ENCODE measurements at regions not wholly inside any gene's neighbourhood (a gene's known extent, or its start where the extent isn't known, plus 50 kb on each side); places are given as distances from the start of the nearest gene placed in this dataset.

- no peaks in the 10 kb centered on the region for H3K9me3 ChIP-seq (ENCODE audit: control insufficient read depth, low read length)
- WGBS, 2 experiments (ENCODE audit: insufficient coverage in 2 of 2): 88 to 91% methylated on average over 1 of the region's 3 CpGs
- H3K4me1 ChIP-seq (ENCODE audit: control insufficient read depth, insufficient read depth, low read length, poor library complexity, severe bottlenecking): no peaks in the 10 kb centered on the region
- no peak overlapping the region for H3K27ac ChIP-seq (ENCODE audit: low read depth, low read length, severe bottlenecking)
- no peaks in the 10 kb centered on the region for H3K36me3 ChIP-seq (ENCODE audit: control insufficient read depth, insufficient read depth, low read length)
- H3K4me3 ChIP-seq (ENCODE audit: extremely low read depth, insufficient read depth, low read length, poor library complexity, severe bottlenecking): no peak overlapping the region
These were observed 214.7 kb downstream of the KCNS3 start for GRCh38 chr2:18093196-18093595.

DNA sequence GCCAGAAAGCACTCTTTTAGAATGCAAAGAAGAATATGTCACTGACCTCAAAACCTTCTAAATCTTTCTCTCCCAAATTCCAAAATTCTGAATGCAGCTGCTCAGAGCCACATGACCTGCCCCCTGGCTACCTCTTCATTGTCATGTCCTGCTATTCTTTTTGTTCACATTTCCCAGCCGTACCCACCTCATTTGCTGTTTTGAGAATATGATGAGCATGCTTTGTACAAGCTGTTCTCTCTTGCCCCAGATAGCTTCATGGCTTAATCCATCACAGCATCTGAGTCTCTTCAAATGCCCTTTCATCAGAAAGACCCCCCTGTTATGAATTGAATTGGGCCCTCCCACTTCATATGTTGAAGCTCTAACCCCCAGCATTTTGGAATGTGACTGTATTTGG lies 214.3 kb downstream of the KCNS3 start:
- H3K27ac ChIP-seq (ENCODE audit: low read depth, low read length, severe bottlenecking): no peak overlapping the region
- no peaks in the 10 kb centered on the region for H3K9me3 ChIP-seq (ENCODE audit: control insufficient read depth, low read length)
- H3K4me1 ChIP-seq (ENCODE audit: control insufficient read depth, insufficient read depth, low read length, poor library complexity, severe bottlenecking): no peaks in the 10 kb centered on the region
- no CpG with 5 or more reads among the region's 1 CpG for WGBS, 2 experiments (ENCODE audit: insufficient coverage in 2 of 2)
- H3K36me3 ChIP-seq (ENCODE audit: control insufficient read depth, insufficient read depth, low read length): no peaks in the 10 kb centered on the region
- H3K4me3 ChIP-seq (ENCODE audit: extremely low read depth, insufficient read depth, low read length, poor library complexity, severe bottlenecking): no peak overlapping the region

DNA sequence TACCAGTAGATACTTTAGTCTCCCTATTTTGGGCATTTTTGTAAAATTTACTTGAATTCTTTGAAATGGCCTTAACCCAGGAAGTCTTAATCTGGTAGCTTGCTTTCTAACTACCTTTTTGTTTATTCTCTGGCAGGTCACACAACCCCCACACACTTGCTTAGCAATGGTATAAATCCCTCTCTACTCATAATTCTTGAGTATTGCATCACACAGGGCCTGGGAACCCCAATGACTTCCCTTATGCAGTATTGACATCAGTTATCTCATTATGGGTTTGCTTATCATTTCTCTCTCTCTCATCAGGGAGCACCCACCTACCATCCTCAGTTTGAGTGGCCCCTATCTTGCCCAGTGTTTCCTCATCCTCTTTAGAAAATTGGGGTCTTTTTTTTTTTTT lies 207.1 kb downstream of the KCNS3 start:
- no peaks in the 10 kb centered on the region for H3K36me3 ChIP-seq (ENCODE audit: control insufficient read depth, insufficient read depth, low read length)
- no peaks in the 10 kb centered on the region for H3K4me1 ChIP-seq (ENCODE audit: control insufficient read depth, insufficient read depth, low read length, poor library complexity, severe bottlenecking)
- no peaks in the 10 kb centered on the region for H3K9me3 ChIP-seq (ENCODE audit: control insufficient read depth, low read length)
- H3K27ac ChIP-seq (ENCODE audit: low read depth, low read length, severe bottlenecking): no peak overlapping the region
- H3K4me3 ChIP-seq (ENCODE audit: extremely low read depth, insufficient read depth, low read length, poor library complexity, severe bottlenecking): no peak overlapping the region

DNA sequence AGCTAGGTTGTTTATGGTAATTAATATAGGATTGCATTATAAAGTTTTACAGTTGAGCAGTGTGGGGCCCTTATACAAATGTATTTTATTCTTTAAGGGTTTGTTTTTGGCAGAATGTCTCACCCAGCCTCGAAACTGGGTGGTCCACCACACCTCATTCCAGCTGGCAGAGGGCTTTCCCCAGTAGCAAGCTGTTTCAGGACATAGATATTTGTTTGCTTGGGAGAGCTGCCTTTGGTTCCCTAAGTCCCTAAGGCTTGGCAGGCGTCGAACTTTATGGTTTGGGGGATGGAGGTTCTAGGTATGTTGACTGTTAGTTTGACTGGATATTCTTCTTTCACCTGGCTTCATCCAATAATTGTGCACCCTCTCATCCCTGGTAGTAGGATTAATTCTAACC lies 205.9 kb downstream of the KCNS3 start:
- Histone ChIP-seq H3K4me1 (ENCODE audit: control insufficient read depth, insufficient read depth, low read length, poor library complexity, severe bottlenecking) (no peaks in the 10 kb centered on the region), H3K27ac (ENCODE audit: low read depth, low read length, severe bottlenecking) (no peak overlapping the region), H3K36me3 (ENCODE audit: control insufficient read depth, insufficient read depth, low read length) (no peaks in the 10 kb centered on the region), H3K9me3 (ENCODE audit: control insufficient read depth, low read length) (no peaks in the 10 kb centered on the region), H3K4me3 (ENCODE audit: extremely low read depth, insufficient read depth, low read length, poor library complexity, severe bottlenecking) (no peak overlapping the region)
- WGBS, 2 experiments (ENCODE audit: insufficient coverage in 2 of 2): no CpG with 5 or more reads among the region's 3 CpGs

GRCh38 chr2:18083806-18084205 lies 205.3 kb downstream of the KCNS3 start:
- Histone ChIP-seq H3K4me1 (ENCODE audit: control insufficient read depth, insufficient read depth, low read length, poor library complexity, severe bottlenecking) (no peaks in the 10 kb centered on the region), H3K4me3 (ENCODE audit: extremely low read depth, insufficient read depth, low read length, poor library complexity, severe bottlenecking) (no peak overlapping the region), H3K36me3 (ENCODE audit: control insufficient read depth, insufficient read depth, low read length) (no peaks in the 10 kb centered on the region), H3K27ac (ENCODE audit: low read depth, low read length, severe bottlenecking) (no peak overlapping the region), H3K9me3 (ENCODE audit: control insufficient read depth, low read length) (no peaks in the 10 kb centered on the region)
- 69 to 80% methylated on average over 1 to 3 of the region's 3 CpGs for WGBS, 2 experiments (ENCODE audit: insufficient coverage in 2 of 2)

DNA sequence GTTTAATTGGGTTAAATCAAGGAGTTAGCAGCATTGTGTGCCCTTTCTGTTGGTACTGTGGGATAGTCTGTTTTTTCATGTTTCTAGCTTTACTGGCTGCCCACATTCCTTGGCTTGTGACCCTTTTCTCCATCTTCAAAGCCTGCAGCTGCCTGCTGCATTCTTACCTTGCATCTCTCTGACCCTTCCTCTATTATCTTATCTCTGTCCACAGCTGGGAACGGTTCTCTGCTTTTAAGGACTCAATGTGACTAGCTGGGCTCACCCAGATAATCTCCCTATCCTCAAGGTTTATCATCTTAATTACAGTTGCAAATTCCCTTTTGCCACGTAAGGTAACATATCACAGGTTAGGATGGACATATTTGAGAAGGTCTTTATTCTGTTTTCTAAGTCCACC lies 199.7 kb downstream of the KCNS3 start:
- no peak overlapping the region for H3K4me3 ChIP-seq (ENCODE audit: extremely low read depth, insufficient read depth, low read length, poor library complexity, severe bottlenecking)
- 60 to 63% methylated on average over 1 of the region's 2 CpGs for WGBS, 2 experiments (ENCODE audit: insufficient coverage in 2 of 2)
- no peaks in the 10 kb centered on the region for H3K36me3 ChIP-seq (ENCODE audit: control insufficient read depth, insufficient read depth, low read length)
- no peak overlapping the region for H3K27ac ChIP-seq (ENCODE audit: low read depth, low read length, severe bottlenecking)
- H3K9me3 ChIP-seq (ENCODE audit: control insufficient read depth, low read length): peaks cover 5% of the 10 kb centered on the region
- H3K4me1 ChIP-seq (ENCODE audit: control insufficient read depth, insufficient read depth, low read length, poor library complexity, severe bottlenecking): no peaks in the 10 kb centered on the region

DNA sequence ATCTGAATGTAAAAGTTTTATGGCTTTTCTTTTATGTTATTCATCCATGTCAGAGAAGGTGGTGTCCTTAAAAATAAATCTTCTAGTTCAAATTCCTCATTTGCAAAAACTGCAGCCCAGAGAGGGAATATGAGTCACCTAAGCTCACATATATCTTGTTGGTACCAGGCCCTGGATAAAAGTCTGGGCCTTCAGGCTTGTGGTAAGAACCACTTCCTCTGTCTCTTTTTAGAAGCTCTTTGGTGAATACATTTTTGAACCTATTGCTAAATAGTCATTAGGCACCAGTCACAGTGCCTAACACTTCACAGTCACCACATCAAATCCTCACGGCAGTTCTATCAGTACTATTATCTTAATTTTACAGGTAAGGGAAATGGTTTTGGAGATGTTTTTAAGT lies 199.2 kb downstream of the KCNS3 start:
- WGBS, 2 experiments (ENCODE audit: insufficient coverage in 2 of 2): no CpG with 5 or more reads among the region's 1 CpG
- no peaks in the 10 kb centered on the region for H3K36me3 ChIP-seq (ENCODE audit: control insufficient read depth, insufficient read depth, low read length)

GRCh38 chr2:18077231-18077630 lies 198.8 kb downstream of the KCNS3 start:
- 63% methylated on average over 1 of the region's 1 CpG; no CpG with 5 or more reads in 1 of the 2 experiments for WGBS, 2 experiments (ENCODE audit: insufficient coverage in 2 of 2)
- H3K27ac ChIP-seq (ENCODE audit: low read depth, low read length, severe bottlenecking): peak overlapping the region; percentile 42
- no peaks in the 10 kb centered on the region for H3K36me3 ChIP-seq (ENCODE audit: control insufficient read depth, insufficient read depth, low read length)
- H3K4me1 ChIP-seq (ENCODE audit: control insufficient read depth, insufficient read depth, low read length, poor library complexity, severe bottlenecking): no peaks in the 10 kb centered on the region
- H3K9me3 ChIP-seq (ENCODE audit: control insufficient read depth, low read length): peaks cover 5% of the 10 kb centered on the region
- no peak overlapping the region for H3K4me3 ChIP-seq (ENCODE audit: extremely low read depth, insufficient read depth, low read length, poor library complexity, severe bottlenecking)

More for the DNA sequence above, 199.2 kb downstream of the KCNS3 start:
- Histone ChIP-seq H3K9me3 (ENCODE audit: control insufficient read depth, low read length) (peaks cover 5% of the 10 kb centered on the region), H3K4me3 (ENCODE audit: extremely low read depth, insufficient read depth, low read length, poor library complexity, severe bottlenecking) (no peak overlapping the region), H3K4me1 (ENCODE audit: control insufficient read depth, insufficient read depth, low read length, poor library complexity, severe bottlenecking) (no peaks in the 10 kb centered on the region), H3K27ac (ENCODE audit: low read depth, low read length, severe bottlenecking) (no peak overlapping the region)

DNA sequence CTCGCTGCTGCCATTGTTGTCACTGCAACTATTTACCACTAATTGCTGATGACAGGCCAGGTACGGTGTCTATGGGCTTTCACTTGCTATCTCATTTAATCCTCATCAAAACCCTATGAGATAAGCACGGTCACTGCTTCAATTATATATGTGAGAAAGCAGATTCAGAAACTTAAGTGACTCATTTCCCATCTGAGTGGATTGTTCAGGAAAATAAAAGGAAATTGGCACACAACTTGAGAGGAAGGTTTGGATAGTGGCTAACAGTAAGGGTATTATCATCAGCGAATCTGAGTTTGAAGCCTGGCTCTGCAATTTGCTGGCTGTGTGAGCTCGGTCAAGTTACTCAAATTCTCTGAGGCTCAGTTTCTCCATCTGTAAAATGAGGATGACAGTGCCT lies 196.0 kb downstream of the KCNS3 start:
- 85 to 100% methylated on average over 1 to 3 of the region's 5 CpGs for WGBS, 2 experiments (ENCODE audit: insufficient coverage in 2 of 2)

DNA sequence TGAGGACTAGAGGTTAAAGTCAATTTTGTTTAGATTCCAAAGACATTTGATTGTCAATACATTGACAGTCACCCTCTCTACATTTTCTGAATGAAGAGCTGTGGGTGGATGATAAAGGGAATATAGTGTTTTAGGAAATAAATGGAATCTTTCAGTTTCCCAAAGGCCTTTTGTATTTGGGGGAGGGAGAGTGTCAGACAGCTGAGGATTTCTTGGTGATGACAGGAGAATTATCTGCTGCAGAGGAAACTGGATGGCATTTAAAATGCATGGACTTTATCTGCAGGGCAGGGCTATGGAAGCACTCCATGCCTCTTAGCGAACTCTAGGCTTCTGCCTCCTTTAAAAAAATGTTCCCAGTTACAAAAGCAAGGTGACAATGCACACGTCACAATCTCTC lies 195.1 kb downstream of the KCNS3 start:
- no peak overlapping the region for H3K27ac ChIP-seq (ENCODE audit: low read depth, low read length, severe bottlenecking)
- H3K4me1 ChIP-seq (ENCODE audit: control insufficient read depth, insufficient read depth, low read length, poor library complexity, severe bottlenecking): no peaks in the 10 kb centered on the region
- no peak overlapping the region for H3K4me3 ChIP-seq (ENCODE audit: extremely low read depth, insufficient read depth, low read length, poor library complexity, severe bottlenecking)
- peaks cover 5% of the 10 kb centered on the region for H3K9me3 ChIP-seq (ENCODE audit: control insufficient read depth, low read length)
- no peaks in the 10 kb centered on the region for H3K36me3 ChIP-seq (ENCODE audit: control insufficient read depth, insufficient read depth, low read length)
- WGBS, 2 experiments (ENCODE audit: insufficient coverage in 2 of 2): 83% methylated on average over 1 of the region's 2 CpGs; no CpG with 5 or more reads in 1 of the 2 experiments

More for the DNA sequence above, 196.0 kb downstream of the KCNS3 start:
- H3K9me3 ChIP-seq (ENCODE audit: control insufficient read depth, low read length): peaks cover 5% of the 10 kb centered on the region
- H3K27ac ChIP-seq (ENCODE audit: low read depth, low read length, severe bottlenecking): no peak overlapping the region
- H3K4me1 ChIP-seq (ENCODE audit: control insufficient read depth, insufficient read depth, low read length, poor library complexity, severe bottlenecking): no peaks in the 10 kb centered on the region
- no peak overlapping the region for H3K4me3 ChIP-seq (ENCODE audit: extremely low read depth, insufficient read depth, low read length, poor library complexity, severe bottlenecking)
- no peaks in the 10 kb centered on the region for H3K36me3 ChIP-seq (ENCODE audit: control insufficient read depth, insufficient read depth, low read length)

DNA sequence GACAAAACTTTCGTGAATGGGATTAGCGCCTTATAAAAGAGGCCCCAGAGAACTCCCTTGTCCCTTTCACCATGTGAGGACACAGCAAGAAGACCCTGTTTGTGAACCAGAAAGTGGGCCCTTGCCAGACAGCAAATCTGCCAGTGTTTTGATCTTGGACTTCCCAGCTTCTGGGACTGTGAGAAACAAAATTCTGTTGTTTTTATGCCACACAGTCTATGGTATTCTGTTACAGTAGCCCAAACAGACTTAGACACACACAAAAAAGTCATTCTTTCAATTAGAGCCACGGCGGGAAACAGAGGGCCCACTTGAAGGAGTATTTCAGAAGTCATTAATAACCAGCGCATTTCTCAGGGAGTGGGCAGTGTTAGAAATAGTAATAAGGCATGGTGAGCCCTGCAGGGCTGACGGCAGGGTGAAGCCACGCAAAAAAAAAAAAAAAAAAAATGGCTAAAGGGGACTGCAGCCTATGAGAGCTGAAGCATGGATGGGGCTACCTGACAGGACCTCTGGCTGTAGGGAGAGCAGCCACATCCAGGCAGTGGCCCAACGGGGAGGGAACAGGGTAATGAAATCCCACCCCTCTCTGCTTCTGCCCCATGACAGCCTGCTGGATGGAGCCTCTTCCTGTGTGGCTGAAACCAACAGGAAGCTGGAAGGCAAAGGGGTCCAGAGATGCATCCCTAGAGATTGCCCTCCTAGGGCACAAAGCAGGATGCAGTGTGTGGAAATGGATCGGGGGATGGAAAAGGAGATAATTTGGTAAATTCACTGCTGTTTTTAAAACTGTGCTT lies 189.3 kb downstream of the KCNS3 start:
- Histone ChIP-seq H3K27ac (ENCODE audit: low read depth, low read length, severe bottlenecking) (no peak overlapping the region), H3K36me3 (ENCODE audit: control insufficient read depth, insufficient read depth, low read length) (no peaks in the 10 kb centered on the region), H3K9me3 (ENCODE audit: control insufficient read depth, low read length) (no peaks in the 10 kb centered on the region), H3K4me3 (ENCODE audit: extremely low read depth, insufficient read depth, low read length, poor library complexity, severe bottlenecking) (no peak overlapping the region), H3K4me1 (ENCODE audit: control insufficient read depth, insufficient read depth, low read length, poor library complexity, severe bottlenecking) (no peaks in the 10 kb centered on the region)
- 71 to 79% methylated on average over 2 to 5 of the region's 9 CpGs for WGBS, 2 experiments (ENCODE audit: insufficient coverage in 2 of 2)
